ENCODE measurements at regions not wholly inside any gene's neighbourhood (a gene's known extent, or its start where the extent isn't known, plus 50 kb on each side); places are given as distances from the start of the nearest gene placed in this dataset.
"Not testable (repeated sequence)": the region's sequence is repeated elsewhere in the genome, so short reads cannot be mapped to it uniquely, and the experiment has no call there.

DNA sequence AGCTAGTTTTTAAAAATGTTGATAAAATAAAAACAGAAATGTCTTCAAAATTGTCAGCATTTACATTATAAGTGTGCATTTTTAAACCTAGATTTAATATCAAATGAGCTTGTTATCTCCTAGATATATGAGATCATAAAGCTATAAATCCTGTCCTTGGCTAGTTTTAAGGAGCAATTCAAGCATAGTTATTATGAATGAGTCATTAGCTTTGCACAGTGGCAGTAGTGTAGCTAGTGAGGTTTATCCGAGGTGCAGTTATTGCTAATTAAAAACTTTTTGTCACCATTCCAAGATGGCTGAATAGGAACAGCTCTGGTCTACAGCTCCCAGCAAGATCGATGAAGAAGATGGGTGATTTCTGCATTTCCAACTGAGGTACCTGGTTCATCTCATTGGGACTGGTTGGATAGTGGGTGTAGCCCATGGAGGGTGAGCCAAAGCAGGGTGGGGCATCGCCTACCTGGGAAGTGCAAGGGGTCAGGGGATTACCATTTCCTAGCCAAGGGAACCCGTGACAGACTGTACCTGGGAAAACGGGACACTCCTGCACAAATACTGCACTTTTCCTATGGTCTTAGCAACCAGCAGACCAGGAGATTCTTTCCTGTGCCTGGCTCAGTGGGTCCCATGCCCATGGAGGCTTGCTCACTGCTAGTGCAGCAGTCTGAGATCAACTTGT, 108.8 kb upstream of the SYNCRIP start:
- H3K4me3 ChIP-seq (ENCODE audit: low read depth, low read length): no peak overlapping the region
- TF ChIP-seq, protein P1, sequence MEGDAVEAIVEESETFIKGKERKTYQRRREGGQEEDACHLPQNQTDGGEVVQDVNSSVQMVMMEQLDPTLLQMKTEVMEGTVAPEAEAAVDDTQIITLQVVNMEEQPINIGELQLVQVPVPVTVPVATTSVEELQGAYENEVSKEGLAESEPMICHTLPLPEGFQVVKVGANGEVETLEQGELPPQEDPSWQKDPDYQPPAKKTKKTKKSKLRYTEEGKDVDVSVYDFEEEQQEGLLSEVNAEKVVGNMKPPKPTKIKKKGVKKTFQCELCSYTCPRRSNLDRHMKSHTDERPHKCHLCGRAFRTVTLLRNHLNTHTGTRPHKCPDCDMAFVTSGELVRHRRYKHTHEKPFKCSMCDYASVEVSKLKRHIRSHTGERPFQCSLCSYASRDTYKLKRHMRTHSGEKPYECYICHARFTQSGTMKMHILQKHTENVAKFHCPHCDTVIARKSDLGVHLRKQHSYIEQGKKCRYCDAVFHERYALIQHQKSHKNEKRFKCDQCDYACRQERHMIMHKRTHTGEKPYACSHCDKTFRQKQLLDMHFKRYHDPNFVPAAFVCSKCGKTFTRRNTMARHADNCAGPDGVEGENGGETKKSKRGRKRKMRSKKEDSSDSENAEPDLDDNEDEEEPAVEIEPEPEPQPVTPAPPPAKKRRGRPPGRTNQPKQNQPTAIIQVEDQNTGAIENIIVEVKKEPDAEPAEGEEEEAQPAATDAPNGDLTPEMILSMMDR (IDR thresholded peaks at IDR 0.05; ENCODE audit: low read depth, low read length): no peak
- in situ Hi-C loops (cut with HindIII; ENCODE audit: low sequenced_read_pairs): no loop called here
- no peak for DNase-seq (ENCODE audit: low read depth, low spot score)

DNA sequence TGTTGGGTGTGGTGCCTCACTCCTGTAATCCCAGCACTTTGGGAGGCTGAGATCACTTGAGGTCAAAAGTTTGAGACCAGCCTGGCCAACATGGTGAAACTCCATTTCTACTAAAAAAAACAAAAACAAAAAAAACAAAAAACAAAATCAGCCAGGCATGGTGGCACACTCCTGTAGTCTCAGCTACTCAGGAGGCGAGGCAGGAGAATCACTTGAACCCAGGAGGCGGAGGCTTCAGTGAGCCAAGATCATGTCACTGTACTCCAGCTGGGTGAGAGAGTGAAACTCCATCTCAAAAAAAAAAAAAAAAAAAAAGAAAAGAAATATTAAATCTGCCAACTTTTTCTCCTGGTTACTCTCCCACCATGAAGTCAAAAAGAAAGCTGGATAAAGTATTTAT, 107.5 kb upstream of the SYNCRIP start:
- H3K4me3 ChIP-seq (ENCODE audit: low read depth, low read length); in situ Hi-C loops (cut with HindIII; ENCODE audit: low sequenced_read_pairs); DNase-seq (ENCODE audit: low read depth, low spot score): not testable (repeated sequence)

DNA sequence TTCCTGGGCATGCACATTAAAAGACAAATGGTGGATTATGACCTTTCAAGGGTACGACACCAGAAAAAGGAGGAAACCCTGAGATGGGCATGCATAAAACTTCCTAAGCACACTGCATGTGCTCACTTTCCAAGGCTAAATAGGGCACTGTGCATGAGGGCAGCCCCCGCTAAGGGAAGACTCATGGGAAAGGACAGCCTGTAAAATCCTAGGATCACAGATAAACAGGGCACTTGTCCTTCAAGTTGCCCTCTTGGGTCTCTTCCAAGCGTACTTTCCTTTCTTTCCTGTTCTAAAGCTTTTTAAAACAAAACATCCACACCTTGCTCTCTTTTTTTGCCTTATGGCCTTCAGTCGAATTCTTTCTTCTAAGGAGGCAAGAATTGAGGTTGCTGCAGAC, 106.5 kb upstream of the SYNCRIP start:
- TF ChIP-seq, protein P1 (IDR thresholded peaks at IDR 0.05; ENCODE audit: low read depth, low read length): no peak
- DNase-seq (ENCODE audit: low read depth, low spot score): no peak
- in situ Hi-C loops (cut with HindIII; ENCODE audit: low sequenced_read_pairs): no loop called here
- H3K4me3 ChIP-seq (ENCODE audit: low read depth, low read length): no peak overlapping the region

DNA sequence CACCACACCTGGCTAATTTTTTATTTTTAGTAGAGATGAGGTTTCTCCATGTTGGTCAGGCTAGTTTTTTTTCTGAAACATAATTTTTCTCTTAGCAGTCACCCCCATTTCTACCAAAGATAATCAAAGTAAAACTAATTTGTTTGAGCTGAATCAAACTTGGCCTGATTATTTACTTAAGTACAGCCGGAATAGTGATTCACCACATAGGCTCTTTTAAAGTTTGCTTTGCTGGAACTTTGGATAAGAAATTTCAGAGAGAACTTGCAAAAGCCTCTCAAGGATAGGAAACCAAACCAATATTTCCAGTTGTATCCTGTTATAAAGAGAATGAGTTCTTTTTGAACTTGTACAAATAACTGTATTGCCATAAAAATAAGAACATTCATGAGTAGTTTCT, 105.0 kb upstream of the SYNCRIP start:
- peak; percentile 85 for DNase-seq (ENCODE audit: low read depth, low spot score)
- in situ Hi-C loops (cut with HindIII; ENCODE audit: low sequenced_read_pairs): no loop called here
- no peak overlapping the region for H3K4me3 ChIP-seq (ENCODE audit: low read depth, low read length)
- TF ChIP-seq, protein P1 (IDR thresholded peaks at IDR 0.05; ENCODE audit: low read depth, low read length): no peak

DNA sequence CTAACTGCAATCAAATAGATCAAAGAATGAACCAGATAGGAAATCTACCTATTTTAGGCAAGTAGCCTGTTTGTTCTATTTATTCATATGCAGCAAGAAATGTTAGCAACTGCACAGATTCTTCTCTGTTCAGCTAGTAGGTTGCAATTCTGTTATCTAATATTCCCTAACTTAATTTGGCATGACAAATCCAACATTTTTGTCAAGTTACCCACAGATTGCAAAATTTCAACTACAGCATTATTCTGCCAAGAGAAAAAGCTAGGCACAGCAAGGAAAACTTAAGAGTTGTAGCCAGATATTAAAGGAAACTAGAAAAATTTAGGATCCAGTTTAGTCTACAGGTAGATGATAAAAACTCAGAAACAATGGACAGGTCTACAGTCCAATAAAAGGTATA, 104.4 kb upstream of the SYNCRIP start:
- no peak overlapping the region for H3K4me3 ChIP-seq (ENCODE audit: low read depth, low read length)
- TF ChIP-seq, protein P1 (IDR thresholded peaks at IDR 0.05; ENCODE audit: low read depth, low read length): no peak
- DNase-seq (ENCODE audit: low read depth, low spot score): peak; percentile 38
- in situ Hi-C loops (cut with HindIII; ENCODE audit: low sequenced_read_pairs): no loop called here

DNA sequence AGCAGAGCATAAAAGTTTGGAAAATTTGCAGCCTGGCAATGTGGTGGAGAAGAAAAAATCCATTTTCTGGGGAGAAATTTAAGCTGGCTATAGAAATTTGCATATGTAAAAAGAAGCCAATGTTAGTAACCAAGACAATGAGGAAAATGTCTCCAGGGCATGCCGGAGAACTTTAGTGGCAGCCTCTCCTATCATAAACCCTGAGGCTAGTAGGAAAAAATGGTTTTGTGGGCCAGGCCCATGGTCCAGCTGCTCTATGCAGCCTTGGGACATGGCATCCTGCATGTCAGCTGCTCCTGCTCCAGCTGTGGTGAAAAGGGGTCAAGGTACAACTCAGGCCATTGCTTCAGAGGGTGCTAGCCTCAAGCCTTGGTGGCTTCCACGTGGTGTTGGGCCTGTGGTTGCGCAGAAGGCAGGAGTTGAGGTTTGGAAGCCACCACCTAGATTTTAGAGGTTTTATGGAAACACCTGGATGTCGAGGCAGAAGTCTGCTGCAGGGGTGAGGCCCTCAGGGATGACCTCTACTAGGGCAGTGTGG, 101.8 kb upstream of the SYNCRIP start:
- no peak overlapping the region for H3K4me3 ChIP-seq (ENCODE audit: low read depth, low read length)
- TF ChIP-seq, protein P1 (IDR thresholded peaks at IDR 0.05; ENCODE audit: low read depth, low read length): no peak
- no peak for DNase-seq (ENCODE audit: low read depth, low spot score)
- in situ Hi-C loops (cut with HindIII; ENCODE audit: low sequenced_read_pairs): no loop called here

DNA sequence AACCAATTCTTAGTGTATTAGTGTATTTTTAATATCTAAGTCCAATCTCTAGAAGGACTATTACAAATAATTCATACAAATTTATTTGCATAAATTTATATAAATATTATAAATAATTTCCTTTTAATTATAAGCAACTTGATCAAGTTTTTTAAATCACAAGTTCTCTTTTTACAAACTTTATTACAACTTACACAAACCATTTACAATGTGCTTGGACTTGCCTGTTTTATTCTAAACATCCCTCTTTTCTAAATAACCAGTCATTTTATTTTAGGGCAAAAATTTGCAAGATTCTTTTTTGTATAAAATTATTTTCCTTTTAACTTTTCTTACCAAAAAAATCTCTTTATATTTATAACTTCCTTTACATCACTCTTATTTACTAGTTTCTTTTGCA, 83.5 kb upstream of the SYNCRIP start:
- no peak overlapping the region for H3K4me3 ChIP-seq (ENCODE audit: low read depth, low read length)
- TF ChIP-seq, protein P1 (IDR thresholded peaks at IDR 0.05; ENCODE audit: low read depth, low read length): no peak
- peak; percentile 9 for DNase-seq (ENCODE audit: low read depth, low spot score)
- in situ Hi-C loops (cut with HindIII; ENCODE audit: low sequenced_read_pairs): no loop called here
